ENCODE measurements at regions not wholly inside any gene's neighbourhood (a gene's known extent, or its start where the extent isn't known, plus 50 kb on each side); places are given as distances from the start of the nearest gene placed in this dataset.

DNA sequence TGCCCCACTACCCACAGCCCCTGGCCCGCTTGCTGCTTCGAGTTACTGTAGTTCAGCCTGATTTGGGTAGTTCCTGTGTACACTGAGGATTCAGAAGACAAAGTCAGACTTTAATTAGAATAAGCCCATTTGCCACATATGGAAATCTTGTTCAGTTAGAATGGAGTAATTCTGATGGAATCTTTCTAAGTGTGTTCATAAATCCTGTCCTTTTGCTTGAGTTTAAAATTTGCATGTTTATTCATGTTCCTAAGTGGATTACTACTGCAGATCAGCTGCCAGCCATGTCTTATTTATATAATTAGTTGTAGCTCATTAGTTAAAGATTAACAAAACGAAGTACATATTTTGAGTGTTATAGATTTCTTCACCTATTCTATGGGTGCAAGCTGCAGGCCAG, 504.5 kb downstream of the PCNX1 start:
- H3K4me3 ChIP-seq = no peak overlapping the region
- no peaks in the 10 kb centered on the region for H3K9me2 ChIP-seq (ENCODE audit: insufficient read depth)
- no peak overlapping the region for H2AFZ ChIP-seq
- H3F3A ChIP-seq (ENCODE audit: insufficient read depth, low read depth) = peaks cover 58% of the 10 kb centered on the region
- peaks cover 5% of the 10 kb centered on the region for H4K20me1 ChIP-seq (ENCODE audit: insufficient read depth)
- intact Hi-C loops (cut with micrococcal nuclease; ENCODE audit: unreplicated experiment) = no loop called here
- CTCF ChIA-PET = no interaction called here
- BruUV-seq (replicated peaks) = no TSS peak
- POLR2A ChIA-PET (ENCODE audit: unreplicated experiment) = no interaction called here
- TF ChIP-seq, protein P1, sequence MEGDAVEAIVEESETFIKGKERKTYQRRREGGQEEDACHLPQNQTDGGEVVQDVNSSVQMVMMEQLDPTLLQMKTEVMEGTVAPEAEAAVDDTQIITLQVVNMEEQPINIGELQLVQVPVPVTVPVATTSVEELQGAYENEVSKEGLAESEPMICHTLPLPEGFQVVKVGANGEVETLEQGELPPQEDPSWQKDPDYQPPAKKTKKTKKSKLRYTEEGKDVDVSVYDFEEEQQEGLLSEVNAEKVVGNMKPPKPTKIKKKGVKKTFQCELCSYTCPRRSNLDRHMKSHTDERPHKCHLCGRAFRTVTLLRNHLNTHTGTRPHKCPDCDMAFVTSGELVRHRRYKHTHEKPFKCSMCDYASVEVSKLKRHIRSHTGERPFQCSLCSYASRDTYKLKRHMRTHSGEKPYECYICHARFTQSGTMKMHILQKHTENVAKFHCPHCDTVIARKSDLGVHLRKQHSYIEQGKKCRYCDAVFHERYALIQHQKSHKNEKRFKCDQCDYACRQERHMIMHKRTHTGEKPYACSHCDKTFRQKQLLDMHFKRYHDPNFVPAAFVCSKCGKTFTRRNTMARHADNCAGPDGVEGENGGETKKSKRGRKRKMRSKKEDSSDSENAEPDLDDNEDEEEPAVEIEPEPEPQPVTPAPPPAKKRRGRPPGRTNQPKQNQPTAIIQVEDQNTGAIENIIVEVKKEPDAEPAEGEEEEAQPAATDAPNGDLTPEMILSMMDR (conservative IDR thresholded peaks at IDR 0.05) = no peak
- no peak for TF ChIP-seq EZH2 (IDR thresholded peaks at IDR 0.05; ENCODE audit: low read depth)
- peaks cover 96% of the 10 kb centered on the region for H3K79me2 ChIP-seq (ENCODE audit: low read depth)
- H3K36me3 ChIP-seq (ENCODE audit: low read depth) = peaks cover 5% of the 10 kb centered on the region; the same call in 1 of the 2 replicates
- DNase-seq = no peak
- no peaks in the 10 kb centered on the region for H3K27me3 ChIP-seq (ENCODE audit: insufficient read depth, low read depth)
- H3K27ac ChIP-seq = no peak overlapping the region
- no peak overlapping the region for H3K4me2 ChIP-seq
- H3K4me1 ChIP-seq (replicated peaks; ENCODE audit: insufficient read depth) = peaks cover 9% of the 10 kb centered on the region
- no peaks in the 10 kb centered on the region for H3K9me3 ChIP-seq (ENCODE audit: insufficient read depth, low read depth)

DNA sequence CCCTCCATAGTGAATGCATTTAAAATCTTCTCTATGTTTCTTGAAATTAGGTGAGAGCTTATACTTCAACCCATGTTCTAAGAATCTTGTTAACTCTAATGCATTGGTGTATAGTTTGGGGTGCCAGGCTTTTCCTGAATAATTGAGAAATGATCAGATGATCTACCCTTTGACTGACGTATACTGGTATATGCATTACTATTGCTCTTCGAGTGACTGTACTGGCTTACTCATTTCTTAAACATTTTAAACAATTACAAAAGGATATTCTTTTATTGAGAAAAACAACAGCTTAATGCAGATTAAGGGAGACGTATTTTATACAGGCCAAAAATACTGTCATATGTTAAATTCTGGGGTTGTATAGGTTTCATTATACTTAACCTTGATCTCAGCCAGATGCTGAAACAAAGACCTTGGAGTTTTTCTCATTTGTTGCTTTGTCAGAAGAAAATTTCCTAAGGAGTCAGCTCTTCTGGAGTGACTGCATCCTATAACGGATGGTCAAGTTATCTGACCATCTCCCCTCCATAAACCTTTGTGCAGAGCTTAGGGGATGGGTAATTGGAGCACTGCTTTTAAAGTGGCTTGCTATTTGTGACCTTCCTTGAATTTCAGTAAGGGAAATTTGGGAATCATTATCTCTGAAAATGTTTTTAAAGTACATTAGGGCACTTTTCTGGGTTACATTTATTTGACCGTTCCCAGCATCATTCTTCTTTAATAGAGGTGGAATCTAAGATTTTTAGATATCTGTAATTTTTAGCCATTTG, 507.6 kb downstream of the PCNX1 start:
- peaks cover 10% of the 10 kb centered on the region; the same call in 1 of the 2 replicates for H3K36me3 ChIP-seq (ENCODE audit: low read depth)
- H3K4me3 ChIP-seq = no peak overlapping the region
- no TSS peak for BruUV-seq (replicated peaks)
- H3K4me1 ChIP-seq (replicated peaks; ENCODE audit: insufficient read depth) = peaks cover 11% of the 10 kb centered on the region
- TF ChIP-seq EZH2 (IDR thresholded peaks at IDR 0.05; ENCODE audit: low read depth) = no peak
- TF ChIP-seq, protein P1 (conservative IDR thresholded peaks at IDR 0.05) = no peak
- no peak for DNase-seq
- intact Hi-C loops (cut with micrococcal nuclease; ENCODE audit: unreplicated experiment) = no loop called here
- no peak overlapping the region for H2AFZ ChIP-seq
- peaks cover 5% of the 10 kb centered on the region for H4K20me1 ChIP-seq (ENCODE audit: insufficient read depth)
- no peaks in the 10 kb centered on the region for H3K9me3 ChIP-seq (ENCODE audit: insufficient read depth, low read depth)
- H3K27ac ChIP-seq = peak overlapping the region; percentile 41
- peaks cover 42% of the 10 kb centered on the region for H3F3A ChIP-seq (ENCODE audit: insufficient read depth, low read depth)
- POLR2A ChIA-PET (ENCODE audit: unreplicated experiment) = interaction anchor here (0.6 kb wide), 1 partner anchor 49 kb away, joined by 4 read pairs; no protein-coding TSS in a partner anchor
- no peaks in the 10 kb centered on the region for H3K27me3 ChIP-seq (ENCODE audit: insufficient read depth, low read depth)
- CTCF ChIA-PET = no interaction called here
- H3K4me2 ChIP-seq = no peak overlapping the region
- no peaks in the 10 kb centered on the region for H3K9me2 ChIP-seq (ENCODE audit: insufficient read depth)
- H3K79me2 ChIP-seq (ENCODE audit: low read depth) = peaks cover 84% of the 10 kb centered on the region

DNA sequence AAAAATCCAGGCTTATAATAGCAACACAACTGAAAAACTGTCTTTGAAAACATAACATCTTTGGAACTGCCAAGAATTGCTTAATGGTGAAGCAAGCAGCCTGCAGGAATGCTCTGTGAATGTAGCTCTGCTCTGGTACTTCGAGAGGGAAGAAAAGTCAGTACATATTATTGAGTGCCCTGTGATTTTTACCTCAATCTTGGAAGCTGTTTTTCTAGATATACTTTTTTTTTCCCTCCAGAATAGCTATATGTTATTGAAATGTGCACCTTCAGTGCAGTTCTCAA, 508.1 kb downstream of the PCNX1 start:
- ChIA-PET POLR2A (ENCODE audit: unreplicated experiment) (interaction anchor here (0.6 kb wide), 1 partner anchor 50 kb away, joined by 4 read pairs; no protein-coding TSS in a partner anchor), CTCF (no interaction called here)
- Histone ChIP-seq H3K4me1 (replicated peaks; ENCODE audit: insufficient read depth) (peaks cover 11% of the 10 kb centered on the region), H2AFZ (no peak overlapping the region), H3K9me2 (ENCODE audit: insufficient read depth) (no peaks in the 10 kb centered on the region), H3K9me3 (ENCODE audit: insufficient read depth, low read depth) (no peaks in the 10 kb centered on the region), H3K4me3 (no peak overlapping the region), H3K4me2 (no peak overlapping the region), H3K36me3 (ENCODE audit: low read depth) (peaks cover 10% of the 10 kb centered on the region; the same call in 1 of the 2 replicates), H3K27ac (peak overlapping the region; percentile 41), H3K27me3 (ENCODE audit: insufficient read depth, low read depth) (no peaks in the 10 kb centered on the region), H3K79me2 (ENCODE audit: low read depth) (peaks cover 81% of the 10 kb centered on the region), H4K20me1 (ENCODE audit: insufficient read depth) (peaks cover 7% of the 10 kb centered on the region; the same call in 1 of the 2 replicates), H3F3A (ENCODE audit: insufficient read depth, low read depth) (peaks cover 37% of the 10 kb centered on the region)
- intact Hi-C loops (cut with micrococcal nuclease; ENCODE audit: unreplicated experiment) = no loop called here
- no peak for DNase-seq
- TF ChIP-seq, protein P1 (conservative IDR thresholded peaks at IDR 0.05) = no peak
- no peak for TF ChIP-seq EZH2 (IDR thresholded peaks at IDR 0.05; ENCODE audit: low read depth)
- BruUV-seq (replicated peaks) = no TSS peak

Data from PC-9 (cell line).